ENCODE measurements at regions not wholly inside any gene's neighbourhood (a gene's known extent, or its start where the extent isn't known, plus 50 kb on each side); places are given as distances from the start of the nearest gene placed in this dataset.

DNA sequence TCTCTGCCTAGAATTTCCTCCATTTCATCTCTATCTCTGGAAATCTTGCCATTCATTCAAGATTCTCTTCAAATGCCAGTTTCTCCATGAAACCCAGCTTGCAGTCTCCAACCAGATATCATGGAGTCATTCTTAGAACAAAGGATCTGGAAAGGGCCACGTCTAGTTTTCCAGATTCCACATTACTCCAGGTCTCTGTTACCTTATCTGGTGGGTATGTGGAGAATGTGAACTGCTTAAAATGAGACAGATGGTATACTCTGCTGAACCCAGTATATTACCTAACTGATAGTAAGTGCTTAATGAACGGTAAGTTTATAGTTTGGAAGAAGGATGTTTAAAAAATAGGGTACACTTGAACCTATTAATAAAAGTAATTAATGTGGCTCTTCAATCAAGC lies 52.3 kb upstream of the ZSWIM6 start:
- TF ChIP-seq ZNF17 (CRISPR knock-in tag; IDR thresholded peaks at IDR 0.05) (no peak), ZNF567 (CRISPR knock-in tag; IDR thresholded peaks at IDR 0.05; ENCODE audit: borderline replicate concordance) (no peak), MAFK (conservative IDR thresholded peaks at IDR 0.05 in 1 of 2, IDR thresholded peaks at IDR 0.05 in 1 of 2; ENCODE audit: low read length in 2 of 2) (no peak), HBP1 (CRISPR knock-in tag; IDR thresholded peaks at IDR 0.05; ENCODE audit: low read depth) (no peak), PHF5A (CRISPR knock-in tag; IDR thresholded peaks at IDR 0.05; ENCODE audit: low read depth, unreplicated experiment) (no peak), RFX3 (CRISPR knock-in tag; IDR thresholded peaks at IDR 0.05) (no peak), POLR2A (IDR thresholded peaks at IDR 0.05; ENCODE audit: insufficient read depth in 1 of 2, low read depth in 2 of 2, low read length in 2 of 2) (no peak)
